ENCODE measurements at regions not wholly inside any gene's neighbourhood (a gene's known extent, or its start where the extent isn't known, plus 50 kb on each side); places are given as distances from the start of the nearest gene placed in this dataset.

DNA sequence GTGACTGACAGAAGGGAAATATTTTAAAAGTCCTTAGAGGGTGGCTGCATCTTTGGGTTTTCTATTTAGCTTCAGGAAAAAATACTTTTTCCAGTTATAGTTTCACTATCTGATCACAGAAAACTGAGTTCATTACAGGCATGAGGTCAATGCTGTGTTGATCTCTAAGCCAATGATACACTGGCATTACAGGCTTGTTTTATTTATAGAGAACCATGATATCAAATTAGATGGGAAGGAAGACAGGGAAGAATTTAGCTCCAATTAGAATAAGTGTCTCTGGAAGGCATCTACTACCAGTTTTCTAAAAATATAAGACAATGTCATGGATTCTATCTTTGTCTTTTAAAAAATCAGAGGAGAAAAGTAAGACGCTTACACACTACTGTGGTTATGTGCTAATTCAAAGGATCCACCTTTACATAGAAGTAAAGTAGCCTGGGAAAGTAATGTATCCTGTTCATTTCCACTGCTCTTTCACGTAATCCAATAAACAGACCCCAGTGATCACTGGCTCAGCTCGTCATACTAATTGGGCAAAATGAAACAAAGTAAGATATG, 344.5 kb upstream of the PPARGC1A start:
- POLR2A ChIA-PET: no interaction called here
- H3K4me2 ChIP-seq (ENCODE audit: insufficient read depth, low read length): no peak overlapping the region
- intact Hi-C loops (cut with micrococcal nuclease) (no loop called here), dilution Hi-C loops (cut with MboI; ENCODE audit: extremely low pct_ligation_motif_present, low sequenced_read_pairs) (no loop called here)
- H3K36me3 ChIP-seq (ENCODE audit: control insufficient read depth in 2 of 2, extremely low read depth in 1 of 2, insufficient read depth in 2 of 2, low read length in 2 of 2): no peaks in the 10 kb centered on the region
- no TSS peak for BruUV-seq (replicated peaks)
- CTCF ChIA-PET: no interaction called here
- H2AFZ ChIP-seq (ENCODE audit: low read depth, low read length): no peak overlapping the region
- DNase-seq (ENCODE audit: low read depth, low spot score): no peak
- FAIRE-seq: no peak
- no peaks in the 10 kb centered on the region for H3K4me1 ChIP-seq (ENCODE audit: control insufficient read depth, extremely low read depth, insufficient read depth, low read length)
- TF ChIP-seq MYC (IDR thresholded peaks at IDR 0.05; ENCODE audit: low read depth, low read length) (no peak), POLR2AphosphoS5 (IDR thresholded peaks at IDR 0.05; ENCODE audit: insufficient read depth, low read depth, low read length) (no peak), JUN (IDR thresholded peaks at IDR 0.05; ENCODE audit: borderline replicate concordance, insufficient read depth, insufficient read length, low read depth) (no peak), GATA2 (IDR thresholded peaks at IDR 0.05; ENCODE audit: insufficient read depth, insufficient read length, low read depth, low read length) (no peak), EZH2 (IDR thresholded peaks at IDR 0.05; ENCODE audit: borderline replicate concordance, low read depth, low read length, severe bottlenecking) (no peak), FOS (IDR thresholded peaks at IDR 0.05; ENCODE audit: borderline replicate concordance, insufficient read depth, low read length) (no peak), POLR2A (IDR thresholded peaks at IDR 0.05; ENCODE audit: low read depth, low read length) (no peak)
- TF ChIP-seq, protein P1, sequence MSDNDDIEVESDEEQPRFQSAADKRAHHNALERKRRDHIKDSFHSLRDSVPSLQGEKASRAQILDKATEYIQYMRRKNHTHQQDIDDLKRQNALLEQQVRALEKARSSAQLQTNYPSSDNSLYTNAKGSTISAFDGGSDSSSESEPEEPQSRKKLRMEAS (IDR thresholded peaks at IDR 0.05; ENCODE audit: insufficient read depth, insufficient read length): no peak
- TF ChIP-seq, protein P2, sequence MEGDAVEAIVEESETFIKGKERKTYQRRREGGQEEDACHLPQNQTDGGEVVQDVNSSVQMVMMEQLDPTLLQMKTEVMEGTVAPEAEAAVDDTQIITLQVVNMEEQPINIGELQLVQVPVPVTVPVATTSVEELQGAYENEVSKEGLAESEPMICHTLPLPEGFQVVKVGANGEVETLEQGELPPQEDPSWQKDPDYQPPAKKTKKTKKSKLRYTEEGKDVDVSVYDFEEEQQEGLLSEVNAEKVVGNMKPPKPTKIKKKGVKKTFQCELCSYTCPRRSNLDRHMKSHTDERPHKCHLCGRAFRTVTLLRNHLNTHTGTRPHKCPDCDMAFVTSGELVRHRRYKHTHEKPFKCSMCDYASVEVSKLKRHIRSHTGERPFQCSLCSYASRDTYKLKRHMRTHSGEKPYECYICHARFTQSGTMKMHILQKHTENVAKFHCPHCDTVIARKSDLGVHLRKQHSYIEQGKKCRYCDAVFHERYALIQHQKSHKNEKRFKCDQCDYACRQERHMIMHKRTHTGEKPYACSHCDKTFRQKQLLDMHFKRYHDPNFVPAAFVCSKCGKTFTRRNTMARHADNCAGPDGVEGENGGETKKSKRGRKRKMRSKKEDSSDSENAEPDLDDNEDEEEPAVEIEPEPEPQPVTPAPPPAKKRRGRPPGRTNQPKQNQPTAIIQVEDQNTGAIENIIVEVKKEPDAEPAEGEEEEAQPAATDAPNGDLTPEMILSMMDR (IDR thresholded peaks at IDR 0.05; ENCODE audit: extremely low read depth in 1 of 2, insufficient read depth in 1 of 2, low read depth in 1 of 2, low read length in 2 of 2): no peak
- H3K9ac ChIP-seq (replicated peaks; ENCODE audit: extremely low read depth, insufficient read depth, low read length): no peak overlapping the region
- H3K27me3 ChIP-seq (ENCODE audit: control insufficient read depth in 2 of 2, insufficient read depth in 2 of 2, low read length in 2 of 2): no peaks in the 10 kb centered on the region
- no peaks in the 10 kb centered on the region for H3K9me1 ChIP-seq (replicated peaks; ENCODE audit: control insufficient read depth, extremely low read depth, insufficient read depth, low read length)
- peaks cover 2% of the 10 kb centered on the region for H3K9me3 ChIP-seq (replicated peaks; ENCODE audit: control insufficient read depth, insufficient read depth, low read length)
- no peaks in the 10 kb centered on the region for H4K20me1 ChIP-seq (replicated peaks; ENCODE audit: control insufficient read depth, extremely low read depth, insufficient read depth, low read length)
- no peak overlapping the region for H3K27ac ChIP-seq (ENCODE audit: insufficient read depth, low read depth, low read length)
- H3K79me2 ChIP-seq (ENCODE audit: control insufficient read depth, insufficient read depth, low read length): no peaks in the 10 kb centered on the region
- no peak overlapping the region for H3K4me3 ChIP-seq (replicated peaks in 1 of 3; ENCODE audit: insufficient read depth in 1 of 3, low read depth in 1 of 3, low read length in 3 of 3)

Measured in endothelial cell of umbilical vein (primary cell).